ENCODE measurements at regions not wholly inside any gene's neighbourhood (a gene's known extent, or its start where the extent isn't known, plus 50 kb on each side); places are given as distances from the start of the nearest gene placed in this dataset.

- TF ChIP-seq CTCF (IDR thresholded peaks at IDR 0.05), result no peak
- no peak for TF ChIP-seq POLR2A (IDR thresholded peaks at IDR 0.05)
Observed at GRCh38 chr21:28371713-28372112, 621.0 kb downstream of the LTN1 start.
